SIG-M5 treated with dmso at 0.1 percent for 504 hours (cell line): ENCODE measurements at regions not wholly inside any gene's neighbourhood (a gene's known extent, or its start where the extent isn't known, plus 50 kb on each side); places are given as distances from the start of the nearest gene placed in this dataset.

Experiments
- DNase-seq: peaks from one replicate; lab custom pipeline; 2025; ENCODE audit not compliant: unreplicated experiment; lab: John Stamatoyannopoulos, UW

GRCh38 chr1:229047840-229048620 lies 222.9 kb upstream of the RAB4A start:
- DNase-seq: no peak

- no peak for DNase-seq
Measured at GRCh38 chr1:229048896-229049295, 222.0 kb upstream of the RAB4A start.

- no peak for DNase-seq
Measured at GRCh38 chr1:229056046-229056445, 214.9 kb upstream of the RAB4A start.

DNA sequence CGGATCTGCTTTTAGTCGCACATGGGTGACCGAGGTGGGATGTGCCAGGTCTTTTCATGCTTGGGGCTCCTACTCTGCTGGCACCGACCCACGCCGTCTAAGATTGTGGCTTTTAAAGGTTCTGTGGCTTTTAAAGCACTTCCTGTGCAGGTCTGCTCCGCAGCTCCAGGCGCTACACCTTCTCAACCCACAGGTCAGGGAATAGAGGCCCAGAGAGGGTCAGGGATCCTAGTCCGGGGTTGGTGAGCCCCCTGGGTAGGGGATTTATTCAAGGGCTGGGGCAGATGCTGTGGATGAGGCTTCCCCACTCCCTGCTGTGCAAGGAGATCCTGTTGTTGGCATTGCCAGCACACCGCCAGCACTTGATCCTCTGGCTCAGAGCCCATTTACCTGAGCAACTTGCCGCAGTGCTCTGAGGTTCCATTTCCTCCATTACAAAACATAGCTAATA lies 212.8 kb upstream of the RAB4A start:
- DNase-seq: no peak

DNA sequence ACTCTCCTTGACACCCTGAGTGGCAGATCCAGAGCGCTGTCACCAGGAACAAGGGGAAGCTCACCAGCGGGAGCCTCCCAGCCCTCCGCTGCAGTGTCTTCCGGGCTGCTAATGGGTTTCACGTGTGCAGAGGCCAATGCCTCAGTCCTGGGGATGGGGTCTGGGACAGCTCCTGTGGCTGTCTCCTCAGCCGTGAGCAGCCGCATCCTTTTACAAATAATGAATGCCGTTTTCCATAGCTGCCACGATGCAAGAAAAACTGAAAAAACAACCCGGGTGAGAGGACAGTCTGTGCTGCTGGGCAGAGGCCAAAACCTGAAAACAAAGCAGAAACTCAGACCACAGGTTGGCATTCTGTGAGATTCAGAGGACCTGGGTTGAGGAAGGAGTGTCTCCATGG lies 212.2 kb upstream of the RAB4A start:
- no peak for DNase-seq

DNA sequence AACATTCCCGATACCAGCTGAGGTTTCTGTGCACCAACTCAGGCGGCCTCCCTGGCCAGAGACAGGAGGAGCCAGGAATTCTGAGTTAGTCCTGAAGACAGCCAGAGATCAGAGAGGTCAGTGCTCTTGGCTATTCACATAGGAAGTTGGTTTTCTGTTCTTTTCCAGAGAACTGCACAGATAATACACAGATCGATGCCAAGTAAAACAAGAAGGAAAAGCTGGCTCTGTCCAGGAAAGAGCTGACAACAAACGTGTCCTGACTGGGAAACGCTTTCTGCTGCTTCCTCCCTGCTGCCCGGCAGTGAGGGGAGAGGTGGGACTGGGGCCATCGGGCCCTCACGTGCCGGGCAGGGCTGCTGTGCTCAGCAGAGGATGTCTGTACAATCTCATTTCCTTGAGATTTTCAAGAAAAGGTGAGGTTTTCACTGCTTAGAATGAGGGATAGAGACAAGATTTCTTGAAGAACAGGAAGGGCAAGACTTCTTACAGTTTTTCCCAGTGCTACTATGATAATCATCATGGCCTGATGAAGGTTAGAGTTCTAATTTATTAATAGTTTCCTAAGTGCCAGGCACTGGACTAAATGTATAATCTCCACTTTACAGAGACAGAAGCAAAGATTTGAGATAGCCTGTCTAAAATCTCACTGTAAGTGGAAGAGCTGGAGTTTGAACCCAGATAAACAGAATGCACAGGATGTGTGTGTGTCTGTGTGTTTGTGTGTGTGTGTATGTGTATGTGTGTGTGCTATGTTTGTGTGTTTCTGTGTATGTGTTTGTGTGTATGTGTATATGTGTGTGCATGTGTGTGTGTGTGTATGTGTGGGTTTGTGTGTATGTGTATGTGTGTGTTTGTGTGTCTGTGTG lies 211.0 kb upstream of the RAB4A start:
- DNase-seq: no peak

- DNase-seq: no peak
Measured at GRCh38 chr1:229062135-229062534, 208.8 kb upstream of the RAB4A start.

DNA sequence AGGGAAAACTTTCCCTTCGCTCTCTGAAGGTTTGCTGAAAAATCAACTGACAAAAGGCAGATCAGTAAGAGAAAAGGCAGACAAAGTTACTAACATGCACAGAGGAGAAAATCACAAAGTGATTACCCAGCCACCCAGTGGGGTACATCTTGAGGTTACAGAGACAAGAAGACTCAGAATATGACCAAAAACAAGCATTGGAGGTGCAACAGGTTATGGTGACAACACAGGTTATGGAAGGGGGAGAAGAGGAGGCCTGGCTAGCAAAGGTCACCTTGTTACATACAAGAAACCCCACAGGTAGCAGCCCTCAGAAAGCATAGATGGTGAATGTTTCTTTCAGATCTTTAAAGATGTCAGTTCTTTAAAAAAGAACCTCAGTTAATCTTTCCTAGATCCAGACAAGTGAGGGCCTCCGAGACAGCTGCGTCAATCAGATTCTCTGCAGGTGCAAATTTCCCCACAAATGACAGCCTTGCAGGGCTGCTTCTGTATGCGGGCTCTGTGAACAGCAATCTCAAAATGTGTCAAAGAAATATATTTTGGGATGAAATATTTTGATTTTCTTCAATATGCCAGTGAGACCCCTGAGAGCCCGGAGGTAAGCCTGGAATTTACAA lies 207.6 kb upstream of the RAB4A start:
- DNase-seq: no peak

GRCh38 chr1:229064320-229065168 lies 206.4 kb upstream of the RAB4A start:
- peak; percentile 62 for DNase-seq

GRCh38 chr1:229065613-229066012 lies 205.3 kb upstream of the RAB4A start:
- DNase-seq: no peak

- DNase-seq: no peak
Measured at GRCh38 chr1:229066591-229066990, 204.3 kb upstream of the RAB4A start.

DNA sequence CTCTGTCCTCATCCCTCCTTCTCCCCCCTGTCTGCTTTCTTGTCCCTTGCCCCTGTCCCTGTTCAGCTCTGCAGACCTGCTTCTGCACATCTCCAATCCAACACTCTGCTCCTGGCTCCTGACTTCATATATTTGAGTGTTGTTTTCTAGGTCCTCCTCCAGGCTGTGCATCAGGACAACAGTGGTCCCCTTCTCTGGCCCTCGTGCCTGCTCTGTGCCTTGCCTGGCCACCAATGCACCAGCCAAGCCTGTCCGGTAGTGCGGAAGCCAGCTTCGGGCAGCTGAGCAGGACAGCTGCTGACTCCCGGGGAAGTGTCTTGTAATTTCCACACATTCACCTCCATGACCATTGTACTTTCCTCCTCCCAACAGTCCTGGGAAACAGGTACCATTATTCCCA lies 203.4 kb upstream of the RAB4A start:
- DNase-seq: no peak

DNA sequence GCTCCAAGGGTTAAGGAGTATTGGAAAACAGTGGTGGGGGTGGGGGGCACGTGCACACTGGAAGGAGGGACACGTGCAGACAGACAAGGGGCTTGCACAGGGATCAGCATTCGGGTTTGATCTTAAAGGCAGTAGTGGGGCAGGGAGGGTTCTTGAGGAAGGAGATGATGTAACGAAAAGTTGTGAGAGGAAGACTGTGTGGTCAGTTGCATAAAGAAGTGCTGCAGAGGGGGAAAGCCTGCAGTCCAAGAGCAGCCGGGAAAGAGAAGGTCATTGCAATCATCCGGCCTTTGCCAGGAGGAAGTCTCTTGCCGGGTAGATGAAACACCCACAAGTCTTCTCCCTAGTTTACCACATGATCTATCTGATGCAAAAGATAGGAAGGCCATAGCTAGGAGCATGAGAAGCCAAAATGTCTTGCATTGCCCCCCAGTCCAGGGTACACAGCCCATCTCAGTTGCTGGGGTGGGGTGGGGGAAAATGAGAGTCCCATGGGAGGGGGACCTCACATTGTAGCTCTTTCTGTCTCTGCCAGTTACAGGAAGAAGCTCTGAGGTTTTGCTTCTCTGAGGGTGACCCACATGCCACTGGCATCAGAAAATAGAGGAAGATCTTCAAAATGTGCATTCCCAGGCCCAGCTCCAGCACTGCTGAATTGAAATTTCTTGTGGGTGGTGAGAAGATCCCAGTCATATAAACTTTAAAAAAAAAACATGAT lies 202.5 kb upstream of the RAB4A start:
- DNase-seq: peak; percentile 99

- no peak for DNase-seq
Measured at GRCh38 chr1:229069176-229069575, 201.7 kb upstream of the RAB4A start.

DNA sequence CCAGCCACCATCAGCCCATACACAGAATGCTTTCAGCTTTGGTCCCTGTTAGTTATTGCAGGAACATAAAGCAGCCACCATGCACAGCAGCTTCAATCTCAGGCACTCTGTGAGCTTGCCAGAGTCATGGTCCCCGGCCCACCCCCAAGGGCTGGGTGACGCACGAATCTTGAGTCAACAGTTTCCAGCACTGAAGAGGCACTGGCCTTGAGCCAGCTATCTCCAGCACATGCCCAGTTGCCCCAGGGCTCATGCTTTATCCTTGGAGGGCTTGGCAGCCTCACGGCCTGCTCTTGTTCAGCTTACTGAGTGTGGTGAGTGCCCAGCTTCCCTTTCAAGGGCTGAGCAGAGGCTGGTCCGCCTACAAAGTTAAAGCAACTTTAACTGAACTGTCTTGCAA lies 200.7 kb upstream of the RAB4A start:
- DNase-seq: peak; percentile 27

- DNase-seq: no peak
Measured at GRCh38 chr1:229073251-229073650, 197.7 kb upstream of the RAB4A start.

- no peak for DNase-seq
Measured at GRCh38 chr1:229075217-229075616, 195.7 kb upstream of the RAB4A start.

DNA sequence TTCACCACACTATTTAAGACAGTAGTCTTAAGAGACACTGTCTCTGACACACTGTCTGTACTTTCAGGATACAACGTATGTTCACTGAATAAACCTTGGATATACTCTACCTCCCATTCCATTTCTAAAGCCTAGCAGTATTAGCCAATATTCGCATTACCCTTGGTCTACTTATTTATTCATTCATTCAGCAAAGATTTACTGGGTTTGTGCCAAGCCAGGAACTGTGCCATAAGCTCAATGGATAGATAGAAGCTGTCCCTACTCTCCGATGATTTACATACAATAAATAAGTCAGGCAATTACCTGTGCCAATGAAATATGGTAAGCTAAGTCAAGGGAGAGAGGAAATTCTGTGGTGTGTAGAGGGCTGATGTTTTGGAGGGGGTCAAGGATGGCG lies 195.2 kb upstream of the RAB4A start:
- DNase-seq: no peak

DNA sequence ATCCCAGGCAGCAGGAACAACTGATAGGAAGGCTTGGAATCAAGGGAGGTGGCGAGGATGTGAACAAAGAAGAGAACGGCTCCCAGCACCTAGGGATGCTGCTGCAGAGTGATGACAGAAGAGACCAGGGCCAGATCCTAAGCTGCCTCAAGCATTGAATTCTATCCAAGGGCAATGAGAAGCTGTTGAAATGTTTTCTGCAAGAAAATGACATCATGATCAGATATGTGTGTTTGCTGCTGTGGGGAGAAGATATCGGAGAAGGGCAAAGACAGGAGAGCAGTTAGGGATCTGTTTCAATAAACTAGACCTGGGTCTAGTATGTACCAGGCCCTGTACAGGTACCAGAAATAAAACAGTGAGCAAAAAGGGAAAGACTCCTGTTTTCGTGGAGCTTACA lies 194.7 kb upstream of the RAB4A start:
- DNase-seq: no peak

DNA sequence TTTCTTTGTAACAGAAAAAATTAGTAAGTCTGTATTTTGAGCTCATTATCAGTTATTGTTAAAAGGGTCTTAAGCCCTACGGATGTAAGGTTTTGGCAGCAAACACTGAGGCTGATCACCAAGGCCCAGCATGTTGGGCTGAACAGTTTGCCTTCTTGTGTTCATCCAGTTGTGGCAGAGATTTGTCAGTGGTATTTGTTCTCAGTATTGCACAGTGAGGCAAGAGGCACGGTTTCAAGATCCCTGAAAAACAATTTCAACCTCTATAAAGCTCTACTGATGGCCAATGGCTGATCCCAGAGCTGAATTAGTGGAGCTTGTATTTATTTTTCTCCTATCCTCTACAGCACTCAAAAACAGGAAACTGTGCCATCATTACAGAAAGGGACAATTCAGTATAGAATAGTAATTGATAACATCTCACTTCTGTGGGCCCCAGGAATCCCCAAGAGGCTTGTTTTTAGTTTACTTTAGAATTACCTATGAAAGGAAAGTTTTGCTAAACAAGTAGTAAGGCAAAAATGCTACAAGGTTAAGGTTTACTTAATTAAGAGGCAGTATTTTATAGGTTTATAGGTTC lies 191.8 kb upstream of the RAB4A start:
- no peak for DNase-seq
